SK-N-SH (cell line): ENCODE measurements at regions not wholly inside any gene's neighbourhood (a gene's known extent, or its start where the extent isn't known, plus 50 kb on each side); places are given as distances from the start of the nearest gene placed in this dataset.

Experiments
- CHD2 ChIP-seq: fragments of 150-350 bp; IDR thresholded peaks from 2 replicates; pipeline ENCODE4 v1.6.1; 2018; ENCODE audit warnings: low read length; ENCODE audit not compliant: partially characterized antibody
- EP300 ChIP-seq, 2 experiments: IDR thresholded peaks; 2 replicates each; pipeline versions ENCODE4 v1.4.0 to v1.6.1; 2012; ENCODE audit warnings: borderline replicate concordance in 1 of 2, low read depth in 1 of 2, low read length in 1 of 2
- JUND ChIP-seq: IDR thresholded peaks from 2 replicates; pipeline ENCODE4 v1.4.0; 2012
- PBX3 ChIP-seq: IDR thresholded peaks from 2 replicates; pipeline ENCODE4; 2012
- POLR2AphosphoS5 ChIP-seq: IDR thresholded peaks from 2 replicates; pipeline ENCODE4 v1.6.1; 2012; ENCODE audit warnings: low read depth, low read length
- RAD21 ChIP-seq: IDR thresholded peaks from 2 replicates; pipeline ENCODE4 v1.6.1; 2012; ENCODE audit warnings: mild to moderate bottlenecking, low read length
- SIN3A ChIP-seq: IDR thresholded peaks from 2 replicates; pipeline ENCODE4 v1.6.1; 2012; ENCODE audit warnings: low read depth, mild to moderate bottlenecking, low read length, moderate library complexity, borderline replicate concordance
- SMC3 ChIP-seq: IDR thresholded peaks from 2 replicates; pipeline ENCODE4 v1.6.1; 2012; ENCODE audit warnings: low read depth, low read length, improper control_type of control experiment
- TAF1 ChIP-seq: IDR thresholded peaks from 2 replicates; pipeline ENCODE4 v1.6.1; 2012; ENCODE audit warnings: low read depth, mild to moderate bottlenecking, low read length, moderate library complexity, borderline replicate concordance
- TEAD4 ChIP-seq: IDR thresholded peaks from 2 replicates; pipeline ENCODE4 v1.4.0; 2012; ENCODE audit warnings: mild to moderate bottlenecking, borderline replicate concordance; ENCODE audit not compliant: insufficient read depth
- YY1 ChIP-seq: IDR thresholded peaks from 2 replicates; pipeline ENCODE4 v1.4.0; 2012; ENCODE audit warnings: low read depth, mild to moderate bottlenecking
- TF ChIP-seq, protein P1 (sequence below): fragments of 200-600 bp; sonication (generic); IDR thresholded peaks from 2 replicates; pipeline ENCODE4 v1.6.1; 2017; ENCODE audit warnings: antibody characterized with exemption, mild to moderate bottlenecking, moderate library complexity
- TF ChIP-seq, protein P2 (sequence below): IDR thresholded peaks from 2 replicates; pipeline ENCODE4 v1.4.0; 2012; ENCODE audit warnings: low read depth, borderline replicate concordance

DNA sequence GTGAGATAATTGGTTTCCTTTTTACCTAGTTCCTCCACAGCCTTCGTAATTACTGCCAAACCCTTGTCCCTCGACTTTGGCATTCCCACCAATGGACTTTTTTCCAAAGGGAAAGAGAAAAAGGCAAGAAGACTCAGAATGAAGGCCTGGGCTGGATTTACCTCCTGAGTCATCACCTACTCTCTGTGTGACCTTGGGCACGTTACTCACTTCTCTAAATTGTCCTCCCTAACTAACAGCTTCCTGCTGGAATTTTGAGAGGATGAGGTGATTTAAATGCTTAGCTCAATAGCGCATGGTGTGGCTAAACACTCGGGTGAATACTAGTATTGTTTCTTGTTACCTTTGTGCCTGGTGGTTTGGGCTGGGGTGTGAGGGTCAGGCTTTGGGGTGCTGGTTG, 146.6 kb downstream of the DHX35 start:
- TF ChIP-seq POLR2AphosphoS5 (no peak), RAD21 (no peak), TAF1 (no peak), EP300 (IDR thresholded peaks at IDR 0.05; ENCODE audit: borderline replicate concordance in 1 of 2, low read depth in 1 of 2, low read length in 1 of 2) (no peak), PBX3 (no peak), SIN3A (no peak), CHD2 (no peak), YY1 (no peak), TEAD4 (no peak), JUND (no peak), SMC3 (no peak)
- TF ChIP-seq, protein P1, sequence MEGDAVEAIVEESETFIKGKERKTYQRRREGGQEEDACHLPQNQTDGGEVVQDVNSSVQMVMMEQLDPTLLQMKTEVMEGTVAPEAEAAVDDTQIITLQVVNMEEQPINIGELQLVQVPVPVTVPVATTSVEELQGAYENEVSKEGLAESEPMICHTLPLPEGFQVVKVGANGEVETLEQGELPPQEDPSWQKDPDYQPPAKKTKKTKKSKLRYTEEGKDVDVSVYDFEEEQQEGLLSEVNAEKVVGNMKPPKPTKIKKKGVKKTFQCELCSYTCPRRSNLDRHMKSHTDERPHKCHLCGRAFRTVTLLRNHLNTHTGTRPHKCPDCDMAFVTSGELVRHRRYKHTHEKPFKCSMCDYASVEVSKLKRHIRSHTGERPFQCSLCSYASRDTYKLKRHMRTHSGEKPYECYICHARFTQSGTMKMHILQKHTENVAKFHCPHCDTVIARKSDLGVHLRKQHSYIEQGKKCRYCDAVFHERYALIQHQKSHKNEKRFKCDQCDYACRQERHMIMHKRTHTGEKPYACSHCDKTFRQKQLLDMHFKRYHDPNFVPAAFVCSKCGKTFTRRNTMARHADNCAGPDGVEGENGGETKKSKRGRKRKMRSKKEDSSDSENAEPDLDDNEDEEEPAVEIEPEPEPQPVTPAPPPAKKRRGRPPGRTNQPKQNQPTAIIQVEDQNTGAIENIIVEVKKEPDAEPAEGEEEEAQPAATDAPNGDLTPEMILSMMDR = no peak
- TF ChIP-seq, protein P2, sequence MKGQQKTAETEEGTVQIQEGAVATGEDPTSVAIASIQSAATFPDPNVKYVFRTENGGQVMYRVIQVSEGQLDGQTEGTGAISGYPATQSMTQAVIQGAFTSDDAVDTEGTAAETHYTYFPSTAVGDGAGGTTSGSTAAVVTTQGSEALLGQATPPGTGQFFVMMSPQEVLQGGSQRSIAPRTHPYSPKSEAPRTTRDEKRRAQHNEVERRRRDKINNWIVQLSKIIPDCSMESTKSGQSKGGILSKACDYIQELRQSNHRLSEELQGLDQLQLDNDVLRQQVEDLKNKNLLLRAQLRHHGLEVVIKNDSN = no peak
